DND-41 (cell line): ENCODE measurements at regions not wholly inside any gene's neighbourhood (a gene's known extent, or its start where the extent isn't known, plus 50 kb on each side); places are given as distances from the start of the nearest gene placed in this dataset.

Source experiments
- ATAC-seq: fragments of 200-7000 bp; cut with Tn5 transposase; 3 replicates; pipeline ENCODE4 v1.9.1; 2021; ENCODE audit warnings: low read depth; ENCODE audit not compliant: insufficient read depth
- DNase-seq: peaks from one replicate; pipeline ENCODE4 v3.0.0-alpha.2; 2020
- H2AFZ ChIP-seq: 2 replicates; pipeline ENCODE4 v1.6.0; 2012; ENCODE audit warnings: low read depth, low read length
- H3K27ac ChIP-seq: 2 replicates; pipeline ENCODE4 v1.5.1; 2012; ENCODE audit warnings: low read length, inconsistent platforms
- H3K27me3 ChIP-seq: fragments of 200-600 bp; sonication (generic); 2 replicates; pipeline ENCODE4 v1.6.0; 2012; ENCODE audit warnings: low read length, mild to moderate bottlenecking, inconsistent platforms; ENCODE audit not compliant: insufficient read depth, poor library complexity
- H3K36me3 ChIP-seq: 2 replicates; pipeline ENCODE4 v1.5.1; 2012; ENCODE audit warnings: low read length, inconsistent platforms; ENCODE audit not compliant: insufficient read depth
- H3K4me1 ChIP-seq: 2 replicates; pipeline ENCODE4 v1.5.1; 2012; ENCODE audit warnings: mild to moderate bottlenecking, low read length; ENCODE audit not compliant: insufficient read depth
- H3K4me2 ChIP-seq: 2 replicates; pipeline ENCODE4 v1.6.0; 2012; ENCODE audit warnings: mild to moderate bottlenecking, moderate library complexity, low read length, inconsistent platforms; ENCODE audit not compliant: insufficient read depth
- H3K4me3 ChIP-seq, 2 experiments: fragments of 200-600 bp in 1 of 2; shearing (Covaris generic) in 1 of 2; 2 replicates each; pipeline ENCODE4 v1.5.1; 2012 to 2016; ENCODE audit warnings: inconsistent platforms in 2 of 2, low read length in 2 of 2, mild to moderate bottlenecking in 2 of 2, low read depth in 1 of 2, moderate library complexity in 1 of 2
- H3K79me2 ChIP-seq: 2 replicates; pipeline ENCODE4 v1.6.0; 2012; ENCODE audit warnings: low read length, inconsistent platforms; ENCODE audit not compliant: insufficient read depth
- H3K9ac ChIP-seq: 2 replicates; pipeline ENCODE4 v1.6.0; 2012; ENCODE audit warnings: low read depth, mild to moderate bottlenecking, inconsistent platforms, low read length, moderate library complexity
- H3K9me3 ChIP-seq: 2 replicates; pipeline ENCODE4 v1.5.1; 2012; ENCODE audit warnings: low read length, moderate library complexity, mild to moderate bottlenecking, inconsistent platforms; ENCODE audit not compliant: insufficient read depth, severe bottlenecking
- H4K20me1 ChIP-seq: 2 replicates; pipeline ENCODE4 v1.6.0; 2012; ENCODE audit warnings: low read length; ENCODE audit not compliant: insufficient read depth
- EZH2 ChIP-seq: IDR thresholded peaks from 3 replicates; pipeline ENCODE4 v1.6.1; 2012; ENCODE audit warnings: borderline replicate concordance, low read depth, mild to moderate bottlenecking, moderate library complexity, low read length, inconsistent platforms; ENCODE audit not compliant: severe bottlenecking
- TF ChIP-seq, protein P1 (sequence below): IDR thresholded peaks from 2 replicates; pipeline ENCODE4 v1.5.1; 2012; ENCODE audit warnings: borderline replicate concordance, low read length, moderate library complexity, mild to moderate bottlenecking; ENCODE audit not compliant: poor library complexity, severe bottlenecking; ENCODE audit errors: extremely low read depth

GRCh38 chr5:35545190-35545589 lies 72.5 kb upstream of the SPEF2 start:
- no peak overlapping the region for H3K4me2 ChIP-seq
- H3K36me3 ChIP-seq, result no peaks in the 10 kb centered on the region
- no peaks in the 10 kb centered on the region for H3K9me3 ChIP-seq
- no peaks in the 10 kb centered on the region for H3K79me2 ChIP-seq
- H2AFZ ChIP-seq, result no peak overlapping the region
- TF ChIP-seq, protein P1, sequence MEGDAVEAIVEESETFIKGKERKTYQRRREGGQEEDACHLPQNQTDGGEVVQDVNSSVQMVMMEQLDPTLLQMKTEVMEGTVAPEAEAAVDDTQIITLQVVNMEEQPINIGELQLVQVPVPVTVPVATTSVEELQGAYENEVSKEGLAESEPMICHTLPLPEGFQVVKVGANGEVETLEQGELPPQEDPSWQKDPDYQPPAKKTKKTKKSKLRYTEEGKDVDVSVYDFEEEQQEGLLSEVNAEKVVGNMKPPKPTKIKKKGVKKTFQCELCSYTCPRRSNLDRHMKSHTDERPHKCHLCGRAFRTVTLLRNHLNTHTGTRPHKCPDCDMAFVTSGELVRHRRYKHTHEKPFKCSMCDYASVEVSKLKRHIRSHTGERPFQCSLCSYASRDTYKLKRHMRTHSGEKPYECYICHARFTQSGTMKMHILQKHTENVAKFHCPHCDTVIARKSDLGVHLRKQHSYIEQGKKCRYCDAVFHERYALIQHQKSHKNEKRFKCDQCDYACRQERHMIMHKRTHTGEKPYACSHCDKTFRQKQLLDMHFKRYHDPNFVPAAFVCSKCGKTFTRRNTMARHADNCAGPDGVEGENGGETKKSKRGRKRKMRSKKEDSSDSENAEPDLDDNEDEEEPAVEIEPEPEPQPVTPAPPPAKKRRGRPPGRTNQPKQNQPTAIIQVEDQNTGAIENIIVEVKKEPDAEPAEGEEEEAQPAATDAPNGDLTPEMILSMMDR, result no peak
- no peak for TF ChIP-seq EZH2
- H3K4me3 ChIP-seq, result no peak overlapping the region
- ATAC-seq (peak; percentile 68), DNase-seq (no peak)
- no peak overlapping the region for H3K27ac ChIP-seq
- H3K27me3 ChIP-seq, result no peaks in the 10 kb centered on the region
- H3K4me1 ChIP-seq, result no peaks in the 10 kb centered on the region
- no peaks in the 10 kb centered on the region for H4K20me1 ChIP-seq
- H3K9ac ChIP-seq, result no peak overlapping the region

DNA sequence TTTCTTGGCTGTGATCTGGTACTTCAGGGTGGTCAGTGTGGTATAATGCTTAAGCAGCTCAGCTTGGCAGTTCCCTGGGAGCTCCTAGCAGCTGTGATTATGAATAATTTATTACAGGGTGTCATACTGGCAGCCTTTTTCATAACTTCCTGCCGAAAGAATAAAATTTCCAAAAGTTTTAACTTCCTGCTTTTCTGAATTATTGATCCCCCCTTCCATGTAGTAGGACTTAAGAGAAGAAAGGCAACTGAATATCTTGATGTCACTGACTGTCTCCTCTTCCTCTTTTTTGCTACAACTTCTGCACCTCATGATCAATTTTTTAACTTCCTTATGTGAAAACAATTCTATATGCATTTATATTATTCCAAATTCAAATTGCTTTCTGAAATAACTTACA lies 74.3 kb upstream of the SPEF2 start:
- no peak for DNase-seq
- Histone ChIP-seq H3K36me3 (no peaks in the 10 kb centered on the region), H4K20me1 (no peaks in the 10 kb centered on the region), H3K4me3 (no peak overlapping the region), H3K27ac (no peak overlapping the region), H3K79me2 (no peaks in the 10 kb centered on the region), H3K4me2 (no peak overlapping the region), H3K9me3 (no peaks in the 10 kb centered on the region), H3K27me3 (no peaks in the 10 kb centered on the region), H3K4me1 (no peaks in the 10 kb centered on the region), H2AFZ (no peak overlapping the region), H3K9ac (no peak overlapping the region)
- no peak for TF ChIP-seq EZH2
- TF ChIP-seq, protein P1, result no peak
- ATAC-seq, result no peak

DNA sequence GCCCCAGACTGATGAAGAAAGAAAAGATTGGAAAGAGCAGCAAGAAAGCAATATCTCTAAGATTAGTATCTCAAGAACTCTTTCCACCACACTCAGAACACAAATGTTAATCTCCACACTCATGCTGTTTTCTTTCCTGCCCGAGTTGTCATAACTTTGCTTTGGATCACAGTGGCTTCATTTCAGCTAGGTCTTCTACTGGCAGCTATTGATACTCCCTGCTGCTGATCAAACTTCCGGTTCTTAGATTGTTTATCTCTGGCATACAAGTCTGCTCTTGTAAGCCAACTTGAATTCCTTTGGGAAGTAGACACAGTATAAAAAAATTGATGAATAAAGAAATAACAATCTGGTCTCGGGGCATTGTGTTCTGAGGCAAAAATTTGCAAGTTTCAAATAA lies 77.7 kb upstream of the SPEF2 start:
- ATAC-seq, result no peak
- Histone ChIP-seq H3K4me1 (no peaks in the 10 kb centered on the region), H3K27ac (no peak overlapping the region), H3K9ac (no peak overlapping the region), H3K9me3 (no peaks in the 10 kb centered on the region), H3K4me3 (no peak overlapping the region), H4K20me1 (no peaks in the 10 kb centered on the region), H3K27me3 (no peaks in the 10 kb centered on the region), H3K4me2 (no peak overlapping the region), H2AFZ (no peak overlapping the region), H3K36me3 (no peaks in the 10 kb centered on the region), H3K79me2 (no peaks in the 10 kb centered on the region)
- DNase-seq, result no peak
- TF ChIP-seq, protein P1, result no peak
- TF ChIP-seq EZH2, result no peak
